ENCODE measurements at regions not wholly inside any gene's neighbourhood (a gene's known extent, or its start where the extent isn't known, plus 50 kb on each side); places are given as distances from the start of the nearest gene placed in this dataset.

DNA sequence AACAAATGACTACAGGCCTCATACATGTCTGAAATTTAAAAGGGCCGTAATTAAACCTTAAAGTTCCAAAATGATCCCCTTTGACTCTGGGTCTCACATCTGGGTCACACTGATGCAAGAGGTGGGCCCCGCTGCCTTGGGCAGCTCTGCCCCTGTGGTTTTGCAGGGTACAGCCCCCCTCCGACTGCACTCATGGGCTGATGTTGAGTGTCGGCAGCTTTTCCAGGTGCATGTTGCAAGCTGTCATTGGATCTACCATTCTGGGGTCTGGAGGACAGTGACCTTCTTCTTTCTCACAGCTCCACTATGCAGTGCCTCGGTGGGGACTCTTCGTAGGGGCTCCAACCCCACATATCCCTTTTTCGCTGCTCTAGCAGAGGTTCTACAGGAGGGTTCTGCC, 1537.9 kb downstream of the PCDH18 start:
- no TSS peak for BruUV-seq (replicated peaks)
- H3K36me3 ChIP-seq (ENCODE audit: control insufficient read depth, insufficient read depth, low read length): no peaks in the 10 kb centered on the region
- no peak overlapping the region for H3K27ac ChIP-seq (ENCODE audit: low read length)
- no peak overlapping the region for H3K4me3 ChIP-seq (ENCODE audit: low read depth in 2 of 2, low read length in 2 of 2)
- H3K9me3 ChIP-seq (ENCODE audit: control insufficient read depth, insufficient read depth, low read depth, low read length): no peaks in the 10 kb centered on the region
- no peaks in the 10 kb centered on the region for H3K27me3 ChIP-seq (ENCODE audit: control insufficient read depth, insufficient read depth, low read length)
- intact Hi-C loops (cut with micrococcal nuclease; ENCODE audit: unreplicated experiment): no loop called here
- no peaks in the 10 kb centered on the region for H3K4me1 ChIP-seq (ENCODE audit: control insufficient read depth, insufficient read depth, low read length)
- in situ Hi-C loops (cut with HindIII; ENCODE audit: low pct_unique_long_range_greater_than_20kb, low sequenced_read_pairs): no loop called here
- no peak for ATAC-seq
- TF ChIP-seq, protein P1, sequence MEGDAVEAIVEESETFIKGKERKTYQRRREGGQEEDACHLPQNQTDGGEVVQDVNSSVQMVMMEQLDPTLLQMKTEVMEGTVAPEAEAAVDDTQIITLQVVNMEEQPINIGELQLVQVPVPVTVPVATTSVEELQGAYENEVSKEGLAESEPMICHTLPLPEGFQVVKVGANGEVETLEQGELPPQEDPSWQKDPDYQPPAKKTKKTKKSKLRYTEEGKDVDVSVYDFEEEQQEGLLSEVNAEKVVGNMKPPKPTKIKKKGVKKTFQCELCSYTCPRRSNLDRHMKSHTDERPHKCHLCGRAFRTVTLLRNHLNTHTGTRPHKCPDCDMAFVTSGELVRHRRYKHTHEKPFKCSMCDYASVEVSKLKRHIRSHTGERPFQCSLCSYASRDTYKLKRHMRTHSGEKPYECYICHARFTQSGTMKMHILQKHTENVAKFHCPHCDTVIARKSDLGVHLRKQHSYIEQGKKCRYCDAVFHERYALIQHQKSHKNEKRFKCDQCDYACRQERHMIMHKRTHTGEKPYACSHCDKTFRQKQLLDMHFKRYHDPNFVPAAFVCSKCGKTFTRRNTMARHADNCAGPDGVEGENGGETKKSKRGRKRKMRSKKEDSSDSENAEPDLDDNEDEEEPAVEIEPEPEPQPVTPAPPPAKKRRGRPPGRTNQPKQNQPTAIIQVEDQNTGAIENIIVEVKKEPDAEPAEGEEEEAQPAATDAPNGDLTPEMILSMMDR (IDR thresholded peaks at IDR 0.05): no peak
- TF ChIP-seq TCF7L2 (IDR thresholded peaks at IDR 0.05; ENCODE audit: low read depth, low read length) (no peak), SIN3A (IDR thresholded peaks at IDR 0.05; ENCODE audit: borderline replicate concordance, insufficient read depth, low read depth, low read length) (no peak), POLR2AphosphoS5 (IDR thresholded peaks at IDR 0.05; ENCODE audit: low read depth, low read length) (no peak)
- TF ChIP-seq, protein P2, sequence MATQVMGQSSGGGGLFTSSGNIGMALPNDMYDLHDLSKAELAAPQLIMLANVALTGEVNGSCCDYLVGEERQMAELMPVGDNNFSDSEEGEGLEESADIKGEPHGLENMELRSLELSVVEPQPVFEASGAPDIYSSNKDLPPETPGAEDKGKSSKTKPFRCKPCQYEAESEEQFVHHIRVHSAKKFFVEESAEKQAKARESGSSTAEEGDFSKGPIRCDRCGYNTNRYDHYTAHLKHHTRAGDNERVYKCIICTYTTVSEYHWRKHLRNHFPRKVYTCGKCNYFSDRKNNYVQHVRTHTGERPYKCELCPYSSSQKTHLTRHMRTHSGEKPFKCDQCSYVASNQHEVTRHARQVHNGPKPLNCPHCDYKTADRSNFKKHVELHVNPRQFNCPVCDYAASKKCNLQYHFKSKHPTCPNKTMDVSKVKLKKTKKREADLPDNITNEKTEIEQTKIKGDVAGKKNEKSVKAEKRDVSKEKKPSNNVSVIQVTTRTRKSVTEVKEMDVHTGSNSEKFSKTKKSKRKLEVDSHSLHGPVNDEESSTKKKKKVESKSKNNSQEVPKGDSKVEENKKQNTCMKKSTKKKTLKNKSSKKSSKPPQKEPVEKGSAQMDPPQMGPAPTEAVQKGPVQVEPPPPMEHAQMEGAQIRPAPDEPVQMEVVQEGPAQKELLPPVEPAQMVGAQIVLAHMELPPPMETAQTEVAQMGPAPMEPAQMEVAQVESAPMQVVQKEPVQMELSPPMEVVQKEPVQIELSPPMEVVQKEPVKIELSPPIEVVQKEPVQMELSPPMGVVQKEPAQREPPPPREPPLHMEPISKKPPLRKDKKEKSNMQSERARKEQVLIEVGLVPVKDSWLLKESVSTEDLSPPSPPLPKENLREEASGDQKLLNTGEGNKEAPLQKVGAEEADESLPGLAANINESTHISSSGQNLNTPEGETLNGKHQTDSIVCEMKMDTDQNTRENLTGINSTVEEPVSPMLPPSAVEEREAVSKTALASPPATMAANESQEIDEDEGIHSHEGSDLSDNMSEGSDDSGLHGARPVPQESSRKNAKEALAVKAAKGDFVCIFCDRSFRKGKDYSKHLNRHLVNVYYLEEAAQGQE (IDR thresholded peaks at IDR 0.05; ENCODE audit: insufficient read depth in 1 of 2, low read depth in 2 of 2, low read length in 1 of 2): no peak
- DNase-seq (ENCODE audit: low read depth, low spot score): no peak
- ChIA-PET POLR2A (no interaction called here), CTCF (no interaction called here)

DNA sequence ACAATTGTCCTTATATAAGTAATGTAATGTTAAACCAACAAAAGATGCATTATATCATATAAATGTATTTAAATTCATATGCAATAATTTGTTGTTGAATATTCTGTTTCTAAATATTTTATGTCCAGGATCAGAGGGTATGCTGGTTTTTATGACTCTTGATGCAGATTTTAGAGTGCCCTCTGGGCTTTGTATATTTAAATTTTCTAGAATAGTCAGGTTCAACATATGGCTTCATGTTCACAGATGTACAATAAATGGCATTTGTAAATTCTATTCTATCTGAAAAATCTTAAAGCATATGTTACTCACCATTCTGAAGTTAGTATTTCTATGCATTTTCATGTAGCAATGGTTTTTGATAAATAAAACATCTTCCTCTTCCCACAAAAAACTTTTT, 1555.4 kb downstream of the PCDH18 start:
- BruUV-seq (replicated peaks): no TSS peak
- no peak for TF ChIP-seq TCF7L2 (IDR thresholded peaks at IDR 0.05; ENCODE audit: low read depth, low read length)
- TF ChIP-seq, protein P1 (IDR thresholded peaks at IDR 0.05): no peak
- TF ChIP-seq, protein P2 (IDR thresholded peaks at IDR 0.05; ENCODE audit: insufficient read depth in 1 of 2, low read depth in 2 of 2, low read length in 1 of 2): no peak
- no peak for TF ChIP-seq SIN3A (IDR thresholded peaks at IDR 0.05; ENCODE audit: borderline replicate concordance, insufficient read depth, low read depth, low read length)
- no peak for TF ChIP-seq POLR2AphosphoS5 (IDR thresholded peaks at IDR 0.05; ENCODE audit: low read depth, low read length)
- ChIA-PET POLR2A (no interaction called here), CTCF (no interaction called here)
- no peaks in the 10 kb centered on the region for H3K9me3 ChIP-seq (ENCODE audit: control insufficient read depth, insufficient read depth, low read depth, low read length)
- no peak overlapping the region for H3K27ac ChIP-seq (ENCODE audit: low read length)
- in situ Hi-C loops (cut with HindIII; ENCODE audit: low pct_unique_long_range_greater_than_20kb, low sequenced_read_pairs) (no loop called here), intact Hi-C loops (cut with micrococcal nuclease; ENCODE audit: unreplicated experiment) (no loop called here)
- no peaks in the 10 kb centered on the region for H3K36me3 ChIP-seq (ENCODE audit: control insufficient read depth, insufficient read depth, low read length)
- no peak for ATAC-seq
- no peak overlapping the region for H3K4me3 ChIP-seq (ENCODE audit: low read depth in 2 of 2, low read length in 2 of 2)
- DNase-seq (ENCODE audit: low read depth, low spot score): no peak
- H3K4me1 ChIP-seq (ENCODE audit: control insufficient read depth, insufficient read depth, low read length): no peaks in the 10 kb centered on the region
- H3K27me3 ChIP-seq (ENCODE audit: control insufficient read depth, insufficient read depth, low read length): no peaks in the 10 kb centered on the region

Measured in Panc1 (cell line).